DND-41 (cell line): ENCODE measurements at regions not wholly inside any gene's neighbourhood (a gene's known extent, or its start where the extent isn't known, plus 50 kb on each side); places are given as distances from the start of the nearest gene placed in this dataset.
"Not testable (repeated sequence)": the region's sequence is repeated elsewhere in the genome, so short reads cannot be mapped to it uniquely, and the experiment has no call there.

Experiments
- ATAC-seq: fragments of 200-7000 bp; cut with Tn5 transposase; 3 replicates; pipeline ENCODE4 v1.9.1; 2021; ENCODE audit warnings: low read depth; ENCODE audit not compliant: insufficient read depth
- DNase-seq: peaks from one replicate; pipeline ENCODE4 v3.0.0-alpha.2; 2020
- H2AFZ ChIP-seq: 2 replicates; pipeline ENCODE4 v1.6.0; 2012; ENCODE audit warnings: low read depth, low read length
- H3K27ac ChIP-seq: 2 replicates; pipeline ENCODE4 v1.5.1; 2012; ENCODE audit warnings: low read length, inconsistent platforms
- H3K27me3 ChIP-seq: fragments of 200-600 bp; sonication (generic); 2 replicates; pipeline ENCODE4 v1.6.0; 2012; ENCODE audit warnings: low read length, mild to moderate bottlenecking, inconsistent platforms; ENCODE audit not compliant: insufficient read depth, poor library complexity
- H3K36me3 ChIP-seq: 2 replicates; pipeline ENCODE4 v1.5.1; 2012; ENCODE audit warnings: low read length, inconsistent platforms; ENCODE audit not compliant: insufficient read depth
- H3K4me1 ChIP-seq: 2 replicates; pipeline ENCODE4 v1.5.1; 2012; ENCODE audit warnings: mild to moderate bottlenecking, low read length; ENCODE audit not compliant: insufficient read depth
- H3K4me2 ChIP-seq: 2 replicates; pipeline ENCODE4 v1.6.0; 2012; ENCODE audit warnings: mild to moderate bottlenecking, moderate library complexity, low read length, inconsistent platforms; ENCODE audit not compliant: insufficient read depth
- H3K4me3 ChIP-seq, 2 experiments: fragments of 200-600 bp in 1 of 2; shearing (Covaris generic) in 1 of 2; 2 replicates each; pipeline ENCODE4 v1.5.1; 2012 to 2016; ENCODE audit warnings: inconsistent platforms in 2 of 2, low read length in 2 of 2, mild to moderate bottlenecking in 2 of 2, low read depth in 1 of 2, moderate library complexity in 1 of 2
- H3K79me2 ChIP-seq: 2 replicates; pipeline ENCODE4 v1.6.0; 2012; ENCODE audit warnings: low read length, inconsistent platforms; ENCODE audit not compliant: insufficient read depth
- H3K9ac ChIP-seq: 2 replicates; pipeline ENCODE4 v1.6.0; 2012; ENCODE audit warnings: low read depth, mild to moderate bottlenecking, inconsistent platforms, low read length, moderate library complexity
- H3K9me3 ChIP-seq: 2 replicates; pipeline ENCODE4 v1.5.1; 2012; ENCODE audit warnings: low read length, moderate library complexity, mild to moderate bottlenecking, inconsistent platforms; ENCODE audit not compliant: insufficient read depth, severe bottlenecking
- H4K20me1 ChIP-seq: 2 replicates; pipeline ENCODE4 v1.6.0; 2012; ENCODE audit warnings: low read length; ENCODE audit not compliant: insufficient read depth
- EZH2 ChIP-seq: IDR thresholded peaks from 3 replicates; pipeline ENCODE4 v1.6.1; 2012; ENCODE audit warnings: borderline replicate concordance, low read depth, mild to moderate bottlenecking, moderate library complexity, low read length, inconsistent platforms; ENCODE audit not compliant: severe bottlenecking
- TF ChIP-seq, protein P1 (sequence below): IDR thresholded peaks from 2 replicates; pipeline ENCODE4 v1.5.1; 2012; ENCODE audit warnings: borderline replicate concordance, low read length, moderate library complexity, mild to moderate bottlenecking; ENCODE audit not compliant: poor library complexity, severe bottlenecking; ENCODE audit errors: extremely low read depth

GRCh38 chr10:27382176-27382575 lies 121.9 kb upstream of the RAB18 start:
- no peak overlapping the region for H3K9ac ChIP-seq
- H3K27me3 ChIP-seq = peaks cover 4% of the 10 kb centered on the region
- H3K4me2 ChIP-seq = no peak overlapping the region
- ATAC-seq (no peak), DNase-seq (no peak)
- no peak overlapping the region for H3K27ac ChIP-seq
- no peaks in the 10 kb centered on the region for H3K4me1 ChIP-seq
- no peaks in the 10 kb centered on the region for H3K9me3 ChIP-seq
- no peaks in the 10 kb centered on the region for H3K36me3 ChIP-seq
- H3K4me3 ChIP-seq = no peak overlapping the region
- H3K79me2 ChIP-seq = no peaks in the 10 kb centered on the region
- H4K20me1 ChIP-seq = no peaks in the 10 kb centered on the region
- H2AFZ ChIP-seq = no peak overlapping the region
- no peak for TF ChIP-seq EZH2
- TF ChIP-seq, protein P1, sequence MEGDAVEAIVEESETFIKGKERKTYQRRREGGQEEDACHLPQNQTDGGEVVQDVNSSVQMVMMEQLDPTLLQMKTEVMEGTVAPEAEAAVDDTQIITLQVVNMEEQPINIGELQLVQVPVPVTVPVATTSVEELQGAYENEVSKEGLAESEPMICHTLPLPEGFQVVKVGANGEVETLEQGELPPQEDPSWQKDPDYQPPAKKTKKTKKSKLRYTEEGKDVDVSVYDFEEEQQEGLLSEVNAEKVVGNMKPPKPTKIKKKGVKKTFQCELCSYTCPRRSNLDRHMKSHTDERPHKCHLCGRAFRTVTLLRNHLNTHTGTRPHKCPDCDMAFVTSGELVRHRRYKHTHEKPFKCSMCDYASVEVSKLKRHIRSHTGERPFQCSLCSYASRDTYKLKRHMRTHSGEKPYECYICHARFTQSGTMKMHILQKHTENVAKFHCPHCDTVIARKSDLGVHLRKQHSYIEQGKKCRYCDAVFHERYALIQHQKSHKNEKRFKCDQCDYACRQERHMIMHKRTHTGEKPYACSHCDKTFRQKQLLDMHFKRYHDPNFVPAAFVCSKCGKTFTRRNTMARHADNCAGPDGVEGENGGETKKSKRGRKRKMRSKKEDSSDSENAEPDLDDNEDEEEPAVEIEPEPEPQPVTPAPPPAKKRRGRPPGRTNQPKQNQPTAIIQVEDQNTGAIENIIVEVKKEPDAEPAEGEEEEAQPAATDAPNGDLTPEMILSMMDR = no peak

DNA sequence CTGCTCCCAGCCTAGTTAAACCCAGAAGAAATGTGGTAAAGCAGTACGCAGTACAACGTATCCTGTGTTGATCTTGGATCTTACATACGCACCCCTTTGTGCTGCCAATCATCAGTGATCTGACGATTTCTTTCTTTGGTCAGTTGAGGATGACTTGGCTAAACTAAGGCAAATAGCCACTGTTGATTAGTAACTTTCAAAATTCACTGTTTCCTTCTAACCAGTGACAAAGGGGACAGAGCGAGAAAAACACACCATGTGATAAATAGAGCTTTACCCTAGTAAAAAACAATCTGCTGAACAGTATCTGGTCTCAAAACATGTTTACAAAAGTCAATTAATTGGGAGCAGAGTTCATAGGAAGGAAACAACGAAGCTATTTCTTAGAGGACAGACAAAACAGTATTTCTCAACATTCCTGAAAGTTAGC lies 123.2 kb upstream of the RAB18 start:
- H2AFZ ChIP-seq = no peak overlapping the region
- no peak overlapping the region for H3K27ac ChIP-seq
- no peak overlapping the region for H3K4me2 ChIP-seq
- no peak overlapping the region for H3K9ac ChIP-seq
- peaks cover 4% of the 10 kb centered on the region for H3K27me3 ChIP-seq
- no peaks in the 10 kb centered on the region for H4K20me1 ChIP-seq
- H3K4me3 ChIP-seq = no peak overlapping the region
- H3K4me1 ChIP-seq = no peaks in the 10 kb centered on the region
- no peaks in the 10 kb centered on the region for H3K36me3 ChIP-seq
- ATAC-seq (no peak), DNase-seq (no peak)
- no peaks in the 10 kb centered on the region for H3K9me3 ChIP-seq
- TF ChIP-seq, protein P1 = no peak
- TF ChIP-seq EZH2 = no peak
- no peaks in the 10 kb centered on the region for H3K79me2 ChIP-seq

- H4K20me1 ChIP-seq, H3K27ac ChIP-seq, H3K9ac ChIP-seq, H3K4me2 ChIP-seq, H3K9me3 ChIP-seq, H3K4me1 ChIP-seq, H3K27me3 ChIP-seq, H3K36me3 ChIP-seq, DNase-seq, ATAC-seq, H3K79me2 ChIP-seq, H3K4me3 ChIP-seq, H2AFZ ChIP-seq: not testable (repeated sequence)
Measured at GRCh38 chr10:27379041-27379440, 125.1 kb upstream of the RAB18 start.

GRCh38 chr10:27373566-27374160 lies 130.4 kb upstream of the RAB18 start:
- no peak for DNase-seq

More at GRCh38 chr10:27373566-27374160, 130.4 kb upstream of the RAB18 start:
- H4K20me1 ChIP-seq = no peaks in the 10 kb centered on the region
- H3K4me3 ChIP-seq = no peak overlapping the region
- ATAC-seq = no peak
- H3K4me1 ChIP-seq = no peaks in the 10 kb centered on the region
- no peak overlapping the region for H3K4me2 ChIP-seq
- no peaks in the 10 kb centered on the region for H3K9me3 ChIP-seq
- H3K36me3 ChIP-seq = no peaks in the 10 kb centered on the region
- H3K79me2 ChIP-seq = no peaks in the 10 kb centered on the region
- H3K9ac ChIP-seq = no peak overlapping the region
- no peaks in the 10 kb centered on the region for H3K27me3 ChIP-seq
- no peak overlapping the region for H3K27ac ChIP-seq
- H2AFZ ChIP-seq = no peak overlapping the region
- TF ChIP-seq, protein P1 = no peak
- TF ChIP-seq EZH2 = no peak
